Activated CD4-positive, alpha-beta T cell treated with anti-CD3 and anti-CD28 coated beads, Interleukin-2, Interleukin-4, amounts not matched to agents 100 ng/mL and 50 ng/mL, durations not matched to agents 16 hours and 8 hours (primary cell): ENCODE measurements at regions not wholly inside any gene's neighbourhood (a gene's known extent, or its start where the extent isn't known, plus 50 kb on each side); places are given as distances from the start of the nearest gene placed in this dataset.

ENCODE experiments used
- DNase-seq: peaks from one replicate; pipeline ENCODE4 v3.0.0-alpha.2; 2020; ENCODE audit warnings: low spot score

GRCh38 chr18:10285283-10285640, 169.2 kb upstream of the APCDD1 start:
- DNase-seq: no peak

DNA sequence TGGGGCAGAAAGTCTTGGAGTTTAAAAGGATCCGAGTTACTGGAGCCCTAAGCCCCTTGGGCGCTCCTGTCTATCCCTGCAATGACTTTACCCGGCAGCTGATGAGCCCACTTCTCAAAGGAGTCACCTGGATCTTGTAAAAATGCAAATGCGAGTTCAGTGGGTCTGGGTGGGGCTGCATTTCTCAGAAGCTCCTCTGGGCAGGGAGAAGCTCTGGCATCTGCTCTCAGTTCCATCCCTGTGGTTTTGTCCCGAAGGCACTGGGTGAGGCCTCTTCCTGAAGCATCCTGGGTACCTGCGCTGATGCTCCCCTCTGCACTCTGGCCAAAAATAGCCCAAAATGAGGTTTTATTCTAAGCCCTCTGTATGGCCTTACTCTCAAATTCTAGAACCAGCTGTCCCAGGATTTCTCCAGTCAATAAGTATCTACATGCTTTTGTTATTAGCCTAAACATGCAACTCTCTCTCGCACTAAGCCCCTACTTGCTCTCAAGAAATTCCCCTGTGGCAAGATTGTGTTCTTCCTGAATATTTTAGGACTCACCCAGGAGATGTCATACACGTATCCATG, 167.8 kb upstream of the APCDD1 start:
- DNase-seq: no peak

GRCh38 chr18:10289251-10289650, 165.2 kb upstream of the APCDD1 start:
- no peak for DNase-seq

DNA sequence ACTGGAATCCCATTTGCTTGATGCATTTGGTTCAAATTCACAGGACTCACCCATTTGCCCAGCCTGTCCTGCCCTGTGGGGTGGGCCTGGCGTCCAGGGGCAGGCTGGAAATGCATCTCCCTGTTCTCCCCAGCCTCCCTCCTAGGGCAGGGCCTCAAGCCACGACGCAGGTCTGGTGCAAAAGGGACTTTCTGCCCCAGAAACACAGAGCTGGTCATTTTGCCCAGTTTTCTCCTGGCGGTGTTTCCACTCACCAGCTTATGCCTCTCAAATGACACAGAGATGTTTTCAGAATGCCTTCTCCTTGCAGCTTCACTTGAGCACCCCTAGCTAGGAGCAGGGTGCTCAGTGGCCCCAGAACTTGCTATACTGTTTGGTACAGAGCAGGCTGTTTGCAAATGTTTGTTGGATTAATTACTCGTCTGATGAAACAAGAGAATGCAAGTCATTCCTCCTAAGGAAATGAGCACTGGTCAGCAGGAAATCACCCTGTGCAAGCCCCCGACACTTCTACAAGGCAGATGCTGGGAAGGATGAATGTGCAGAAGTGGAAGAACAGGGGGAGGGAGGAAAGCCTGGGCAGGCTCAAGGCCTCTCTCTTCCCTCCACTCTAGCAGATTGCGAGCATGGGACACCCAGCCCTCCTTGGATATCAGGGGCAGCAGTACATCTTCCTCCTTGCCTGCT, 164.3 kb upstream of the APCDD1 start:
- DNase-seq: no peak

- no peak for DNase-seq
Measured at GRCh38 chr18:10290638-10291235, 163.7 kb upstream of the APCDD1 start.

DNA sequence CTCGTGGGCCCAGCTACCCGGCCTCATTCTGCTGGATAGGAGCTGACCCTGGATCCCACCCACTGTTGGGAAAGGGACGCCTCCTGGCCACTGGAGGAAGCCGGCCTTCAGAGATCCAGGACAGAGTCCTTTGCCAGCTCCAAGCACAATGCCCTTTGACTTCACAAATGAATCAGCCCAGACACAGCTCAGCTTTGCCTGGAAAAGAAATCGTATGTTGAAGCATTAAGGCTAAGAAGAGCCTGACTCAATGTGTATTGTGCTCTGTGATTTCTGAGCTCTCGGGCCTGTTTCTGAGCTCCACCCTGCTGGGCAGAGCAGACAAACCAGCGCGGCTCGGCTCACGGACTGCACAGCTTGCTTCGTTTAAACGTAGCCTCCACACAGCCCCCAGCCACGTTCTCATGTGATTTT, 162.9 kb upstream of the APCDD1 start:
- DNase-seq: no peak

DNA sequence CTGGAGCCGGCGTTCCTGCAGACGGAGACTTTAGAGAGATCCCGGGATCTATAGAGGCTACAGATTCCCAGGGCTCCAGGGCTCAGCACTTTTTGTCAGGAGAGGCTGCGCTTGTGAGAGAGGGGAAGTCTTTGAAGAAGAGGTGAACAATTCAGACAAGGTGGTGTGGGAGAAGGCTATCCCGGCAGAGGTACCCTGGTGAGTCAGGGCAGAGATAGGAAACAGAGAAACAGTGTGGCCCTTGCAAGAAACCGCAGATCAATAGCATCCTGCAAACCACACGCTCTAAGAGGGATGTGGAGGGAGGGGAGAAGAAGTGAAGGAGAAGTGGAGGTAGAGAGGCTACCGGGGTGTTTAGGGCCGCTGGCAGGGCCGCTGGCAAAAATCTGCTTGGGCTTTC, 160.5 kb upstream of the APCDD1 start:
- no peak for DNase-seq

DNA sequence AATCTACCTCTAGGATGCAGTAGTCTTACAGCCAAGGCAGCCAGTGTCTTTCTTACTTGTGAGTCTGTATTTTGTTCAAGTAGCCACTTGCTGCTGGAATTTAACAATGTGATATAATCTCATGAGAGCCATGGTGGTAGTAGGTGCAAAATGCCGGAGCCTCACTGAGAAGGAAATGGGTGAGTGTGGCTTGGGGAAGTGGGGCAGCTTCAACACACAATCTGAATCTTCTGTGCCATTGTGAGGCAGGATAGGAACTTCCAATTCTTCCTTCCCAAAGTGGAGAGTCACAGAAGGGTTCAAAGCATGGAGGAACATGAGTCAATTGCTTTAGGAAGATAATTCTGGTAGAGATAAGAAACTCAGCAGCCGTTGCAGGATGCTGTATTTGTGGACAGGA, 158.7 kb upstream of the APCDD1 start:
- DNase-seq: no peak

GRCh38 chr18:10296491-10296890, 157.9 kb upstream of the APCDD1 start:
- no peak for DNase-seq

- DNase-seq: no peak
Measured at GRCh38 chr18:10297086-10297485, 157.3 kb upstream of the APCDD1 start.

DNA sequence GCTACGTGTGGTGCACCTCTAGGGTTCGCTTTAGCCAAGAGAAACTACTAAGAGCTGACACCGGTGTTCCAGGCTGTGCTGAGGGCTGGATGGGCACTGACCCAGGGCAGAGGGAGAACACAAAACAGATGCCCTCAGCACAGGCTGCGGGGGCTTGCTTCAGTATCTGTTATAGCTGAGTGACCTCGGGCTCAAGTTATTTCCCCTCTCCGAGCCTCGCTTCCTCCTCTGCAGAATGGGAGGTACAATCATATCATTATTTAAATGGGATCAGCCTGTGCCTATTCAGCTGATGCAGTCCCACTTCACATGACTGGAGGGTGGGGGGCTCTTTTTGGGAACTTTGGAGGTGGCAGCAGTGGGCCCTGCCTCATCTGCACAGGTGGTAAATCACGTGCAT, 156.1 kb upstream of the APCDD1 start:
- DNase-seq: no peak

DNA sequence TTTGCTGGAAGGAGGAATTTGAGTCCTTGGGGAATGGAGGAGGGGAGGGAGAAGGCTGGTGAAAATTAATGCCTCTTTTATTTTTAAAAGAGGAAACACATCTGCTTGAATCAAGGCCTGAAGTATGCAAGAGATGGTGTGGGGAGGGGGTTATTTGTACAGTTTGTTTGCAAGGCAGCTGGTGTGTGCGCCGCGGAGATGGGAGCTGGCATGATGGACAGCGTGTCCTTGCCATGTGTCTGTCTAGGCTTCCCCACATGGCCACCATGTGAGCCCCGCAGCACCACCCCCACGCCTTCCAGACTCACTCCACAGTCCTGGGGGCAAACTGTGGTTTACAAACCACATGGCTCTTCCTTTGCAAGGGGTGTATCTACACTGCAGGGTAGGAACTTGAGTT, 154.8 kb upstream of the APCDD1 start:
- no peak for DNase-seq

GRCh38 chr18:10300739-10301138, 153.7 kb upstream of the APCDD1 start:
- no peak for DNase-seq

GRCh38 chr18:10301831-10302483, 152.5 kb upstream of the APCDD1 start:
- no peak for DNase-seq

DNA sequence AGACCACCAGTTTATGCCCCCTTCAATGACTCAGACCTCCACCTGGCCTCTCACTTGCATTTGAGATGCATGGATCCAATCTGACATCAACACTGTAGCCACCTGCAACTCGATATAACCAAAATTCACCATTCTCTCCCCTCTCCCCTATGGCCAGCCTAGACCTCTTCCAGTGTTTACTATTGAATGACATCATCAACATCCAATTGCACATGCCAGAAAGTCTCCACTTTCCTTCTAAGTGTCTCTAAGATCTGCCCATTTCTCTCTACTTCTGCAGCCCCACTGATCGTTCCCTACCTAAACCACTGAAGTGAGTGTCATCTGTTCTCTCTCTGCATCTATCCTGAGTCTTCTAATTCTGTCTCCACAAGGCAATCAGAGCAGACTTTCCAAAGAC, 151.3 kb upstream of the APCDD1 start:
- no peak for DNase-seq

DNA sequence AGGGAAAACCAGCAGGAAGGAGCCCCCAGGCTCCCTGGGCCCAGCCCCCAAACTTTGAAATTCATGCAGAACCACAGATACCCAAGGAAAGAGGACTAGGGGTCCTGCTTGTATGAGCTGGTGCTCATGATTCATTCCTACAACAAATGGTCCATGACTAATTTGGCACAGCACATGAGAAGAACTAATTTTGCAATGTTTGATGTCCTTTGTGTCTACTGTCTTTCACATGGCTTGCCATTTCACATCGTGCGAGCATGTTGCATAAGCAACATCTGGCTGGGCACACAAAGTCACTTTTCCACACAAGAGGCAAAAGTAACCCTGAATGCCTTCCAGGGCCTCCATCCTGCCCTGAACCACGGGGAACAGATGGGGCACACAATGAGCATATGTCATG, 149.6 kb upstream of the APCDD1 start:
- DNase-seq: no peak

GRCh38 chr18:10306779-10307178, 147.7 kb upstream of the APCDD1 start:
- no peak for DNase-seq

DNA sequence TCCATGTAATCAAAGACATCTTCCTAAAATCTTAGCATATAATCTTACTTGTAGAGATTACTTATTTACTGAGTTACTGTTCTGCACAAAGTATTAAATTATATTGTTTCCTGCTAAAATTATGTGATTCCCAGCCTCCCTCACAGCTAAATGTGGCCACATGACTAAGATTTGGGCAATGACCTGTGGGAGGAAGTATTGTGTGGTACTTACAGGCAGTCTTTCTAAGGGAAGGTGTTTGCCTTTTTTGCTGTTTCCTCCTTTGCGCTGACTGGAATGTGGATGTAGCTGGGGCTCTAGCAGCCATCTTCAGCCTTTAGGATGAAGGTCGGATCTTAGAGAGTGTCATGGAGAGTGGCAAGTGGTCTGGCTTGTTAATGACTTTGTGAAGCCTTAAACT, 146.3 kb upstream of the APCDD1 start:
- DNase-seq: no peak

DNA sequence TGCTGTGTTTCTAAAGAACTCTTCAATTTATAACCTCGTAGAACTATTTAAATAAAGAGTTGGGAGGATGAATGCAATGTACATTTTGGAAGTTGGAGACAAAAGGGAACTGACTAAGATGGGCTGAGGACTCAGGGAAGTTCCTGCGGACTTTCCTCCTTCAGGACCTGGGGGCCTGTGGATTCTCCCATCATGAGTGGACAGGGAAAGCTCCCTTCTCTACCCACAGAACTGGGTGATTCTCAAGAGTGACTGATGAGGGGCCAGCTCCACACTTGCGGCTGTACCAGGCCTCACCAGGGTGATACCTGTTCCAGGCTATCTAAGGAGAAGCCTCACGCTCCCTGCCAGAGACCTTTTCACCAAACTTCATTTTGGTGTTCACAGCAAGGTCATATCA, 143.8 kb upstream of the APCDD1 start:
- DNase-seq: no peak

GRCh38 chr18:10312326-10313015, 142.0 kb upstream of the APCDD1 start:
- DNase-seq: no peak

DNA sequence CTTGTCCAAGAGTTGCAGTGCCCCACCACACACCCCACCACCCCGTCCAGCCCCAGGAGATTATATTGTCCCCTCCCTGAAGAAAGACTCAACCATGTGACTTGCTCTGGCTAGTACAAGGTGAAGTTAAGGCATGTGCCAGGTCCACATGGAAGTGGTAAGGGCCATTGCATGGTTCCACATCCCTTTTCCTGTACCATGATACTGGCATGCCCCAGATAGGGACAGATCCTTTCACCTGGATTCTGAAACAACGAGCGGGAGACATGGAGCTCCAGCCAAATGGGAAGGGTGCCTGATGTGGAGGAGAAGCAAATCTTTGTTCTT, 141.5 kb upstream of the APCDD1 start:
- DNase-seq: no peak

DNA sequence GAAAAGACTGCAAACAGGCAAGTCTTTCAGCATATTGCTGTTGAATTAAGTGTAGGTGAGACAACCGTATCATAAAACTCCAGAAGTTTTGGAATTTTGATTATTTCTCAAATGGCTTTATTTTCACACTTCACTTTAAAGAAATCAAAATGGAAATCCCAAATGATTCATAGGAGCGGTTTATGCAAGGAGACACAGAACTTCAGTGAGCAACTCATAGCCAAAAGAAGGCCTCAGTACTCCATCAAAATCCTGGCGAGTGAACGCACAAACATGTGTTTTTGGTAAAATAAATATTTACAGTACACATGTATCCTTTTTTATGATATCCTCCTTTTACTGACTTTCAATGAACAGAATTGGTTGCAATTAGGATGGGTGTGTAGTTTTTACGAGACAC, 140.4 kb upstream of the APCDD1 start:
- no peak for DNase-seq

GRCh38 chr18:10315522-10315921, 138.9 kb upstream of the APCDD1 start:
- DNase-seq: no peak
